Parathyroid adenoma (tissue), 2 donors: ENCODE measurements at regions not wholly inside any gene's neighbourhood (a gene's known extent, or its start where the extent isn't known, plus 50 kb on each side); places are given as distances from the start of the nearest gene placed in this dataset.

Source experiments
- H2AFZ ChIP-seq: fragments of 300-600 bp; sonication (generic); one replicate; pipeline ENCODE4 v1.7.0; 2017; ENCODE audit warnings: antibody characterized with exemption, mild to moderate bottlenecking
- H3K27ac ChIP-seq: fragments of 300-600 bp; sonication (generic); one replicate; pipeline ENCODE4 v1.7.0; 2017
- H3K27me3 ChIP-seq: fragments of 300-600 bp; sonication (generic); one replicate; pipeline ENCODE4 v1.7.0; 2017; ENCODE audit warnings: low read length; ENCODE audit not compliant: control insufficient read depth, insufficient read depth
- H3K36me3 ChIP-seq: fragments of 300-600 bp; sonication (generic); one replicate; pipeline ENCODE4 v1.7.0; 2017; ENCODE audit warnings: low read length; ENCODE audit not compliant: control insufficient read depth, insufficient read depth
- H3K4me1 ChIP-seq: fragments of 300-600 bp; sonication (generic); one replicate; pipeline ENCODE4 v1.7.0; 2017; ENCODE audit warnings: control low read depth
- H3K4me2 ChIP-seq: fragments of 300-600 bp; sonication (generic); one replicate; pipeline ENCODE4 v1.7.0; 2017; ENCODE audit warnings: low read length
- H3K4me3 ChIP-seq: fragments of 300-600 bp; sonication (generic); one replicate; pipeline ENCODE4 v1.7.0; 2017; ENCODE audit warnings: low read depth, low read length
- H3K79me2 ChIP-seq: fragments of 300-600 bp; sonication (generic); one replicate; pipeline ENCODE4 v1.7.0; 2017; ENCODE audit warnings: control low read depth
- H3K9ac ChIP-seq: fragments of 300-600 bp; sonication (generic); one replicate; pipeline ENCODE4 v1.7.0; 2017; ENCODE audit warnings: mild to moderate bottlenecking
- H3K9me3 ChIP-seq: fragments of 300-600 bp; sonication (generic); one replicate; pipeline ENCODE4 v1.7.0; 2017; ENCODE audit warnings: low read length; ENCODE audit not compliant: control insufficient read depth
- CTCF ChIP-seq: fragments of 300-600 bp; sonication (generic); IDR thresholded peaks from one replicate; pipeline ENCODE4 v1.7.0; 2017; ENCODE audit warnings: antibody characterized with exemption, mild to moderate bottlenecking
- donor health status: primary hyperparathyroidism.

GRCh38 chr2:393711-394696, 106.1 kb upstream of the ALKAL2 start:
- no peak overlapping the region for H2AFZ ChIP-seq
- no peaks in the 10 kb centered on the region for H3K36me3 ChIP-seq
- H3K9ac ChIP-seq: no peak overlapping the region
- H3K27ac ChIP-seq: no peak overlapping the region
- no peaks in the 10 kb centered on the region for H3K79me2 ChIP-seq
- H3K4me3 ChIP-seq: no peak overlapping the region
- H3K27me3 ChIP-seq: no peaks in the 10 kb centered on the region
- H3K9me3 ChIP-seq: no peaks in the 10 kb centered on the region
- TF ChIP-seq CTCF: no peak
- peak overlapping the region; percentile 6 for H3K4me2 ChIP-seq
- H3K4me1 ChIP-seq: no peaks in the 10 kb centered on the region

GRCh38 chr2:392926-393280, 105.0 kb upstream of the ALKAL2 start:
- H2AFZ ChIP-seq: no peak overlapping the region

GRCh38 chr2:392181-392925, 104.5 kb upstream of the ALKAL2 start:
- Histone ChIP-seq H3K9ac (no peak overlapping the region), H3K4me1 (no peaks in the 10 kb centered on the region), H3K4me2 (no peak overlapping the region), H3K27me3 (no peaks in the 10 kb centered on the region), H3K4me3 (no peak overlapping the region), H3K27ac (no peak overlapping the region), H3K36me3 (no peaks in the 10 kb centered on the region), H3K79me2 (no peaks in the 10 kb centered on the region), H3K9me3 (no peaks in the 10 kb centered on the region), H2AFZ (no peak overlapping the region)
- no peak for TF ChIP-seq CTCF

More at GRCh38 chr2:392926-393280, 105.0 kb upstream of the ALKAL2 start:
- Histone ChIP-seq H3K79me2 (no peaks in the 10 kb centered on the region), H3K9ac (no peak overlapping the region), H3K27ac (no peak overlapping the region), H3K27me3 (no peaks in the 10 kb centered on the region), H3K4me1 (no peaks in the 10 kb centered on the region), H3K4me2 (no peak overlapping the region), H3K36me3 (no peaks in the 10 kb centered on the region), H3K4me3 (no peak overlapping the region), H3K9me3 (no peaks in the 10 kb centered on the region)
- TF ChIP-seq CTCF: no peak

GRCh38 chr2:391696-392095, 103.8 kb upstream of the ALKAL2 start:
- Histone ChIP-seq H3K27me3 (no peaks in the 10 kb centered on the region), H3K4me3 (no peak overlapping the region), H3K9me3 (no peaks in the 10 kb centered on the region), H3K4me2 (no peak overlapping the region), H3K9ac (no peak overlapping the region), H2AFZ (no peak overlapping the region), H3K36me3 (no peaks in the 10 kb centered on the region), H3K27ac (no peak overlapping the region), H3K79me2 (no peaks in the 10 kb centered on the region), H3K4me1 (no peaks in the 10 kb centered on the region)
- TF ChIP-seq CTCF: no peak
